ENCODE measurements at regions not wholly inside any gene's neighbourhood (a gene's known extent, or its start where the extent isn't known, plus 50 kb on each side); places are given as distances from the start of the nearest gene placed in this dataset.

GRCh38 chr13:44096901-44097300 lies 217.2 kb downstream of the LACC1 start:
- no peak for DNase-seq (ENCODE audit: low spot score)

DNA sequence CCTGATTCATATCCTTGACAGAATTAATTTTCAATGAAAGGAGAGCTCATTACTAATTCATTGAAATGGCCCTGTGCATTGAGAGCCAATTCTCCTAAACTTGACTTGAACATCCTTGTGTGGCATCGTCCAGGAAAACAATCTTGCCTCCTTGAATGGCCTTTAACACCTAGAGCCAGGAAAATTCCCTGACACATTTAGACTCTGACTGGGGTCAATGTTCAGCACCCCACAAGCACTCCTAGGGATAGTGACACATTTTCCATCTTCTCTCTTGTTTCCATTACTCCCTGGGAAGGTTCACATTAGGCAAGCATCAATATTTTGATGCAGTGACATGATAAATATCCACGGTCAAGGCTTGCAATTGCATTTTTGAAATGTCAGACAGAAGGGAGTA lies 218.9 kb downstream of the LACC1 start:
- DNase-seq (ENCODE audit: low spot score), result no peak

- no peak for DNase-seq (ENCODE audit: low spot score)
Observed at GRCh38 chr13:44101347-44102083, 221.8 kb downstream of the LACC1 start.

DNA sequence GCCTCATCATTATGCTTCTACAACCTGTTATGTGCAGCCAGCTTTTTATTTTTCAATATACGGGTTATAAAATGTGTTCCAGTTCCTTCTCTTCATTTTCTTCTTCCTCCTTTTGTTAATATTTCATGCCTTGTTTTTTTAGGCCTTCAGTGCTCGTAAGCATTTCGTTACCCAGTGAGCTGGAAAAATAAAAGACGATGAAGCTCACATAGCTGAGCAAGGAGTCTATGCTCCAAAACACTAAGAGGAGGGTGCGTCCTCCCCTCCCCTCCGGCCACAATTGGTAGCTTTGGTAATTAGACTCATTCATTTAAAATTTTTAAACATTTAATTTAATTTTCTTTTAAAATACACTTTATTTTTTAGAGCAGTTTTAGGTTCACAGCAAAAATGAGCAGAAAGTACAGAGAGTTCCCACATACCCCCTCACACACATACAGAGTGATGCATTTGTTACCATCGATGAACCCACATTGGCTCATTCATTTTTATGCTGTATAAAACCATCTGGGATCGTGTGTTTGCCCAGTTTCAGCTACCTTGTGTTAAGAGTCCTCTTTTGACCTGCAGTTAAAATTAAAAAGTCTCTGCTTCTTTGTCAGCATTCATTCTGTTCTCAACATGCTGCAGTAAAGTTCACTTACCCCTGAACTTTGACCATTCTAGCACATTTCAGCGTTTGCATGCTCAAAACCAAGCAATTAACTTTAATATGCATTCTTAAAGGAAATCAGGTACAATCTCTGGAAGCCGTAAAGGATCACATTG lies 223.9 kb downstream of the LACC1 start:
- DNase-seq (ENCODE audit: low spot score), result peak; percentile 50

GRCh38 chr13:44104197-44104490 lies 224.4 kb downstream of the LACC1 start:
- DNase-seq (ENCODE audit: low spot score), result peak; percentile 64

DNA sequence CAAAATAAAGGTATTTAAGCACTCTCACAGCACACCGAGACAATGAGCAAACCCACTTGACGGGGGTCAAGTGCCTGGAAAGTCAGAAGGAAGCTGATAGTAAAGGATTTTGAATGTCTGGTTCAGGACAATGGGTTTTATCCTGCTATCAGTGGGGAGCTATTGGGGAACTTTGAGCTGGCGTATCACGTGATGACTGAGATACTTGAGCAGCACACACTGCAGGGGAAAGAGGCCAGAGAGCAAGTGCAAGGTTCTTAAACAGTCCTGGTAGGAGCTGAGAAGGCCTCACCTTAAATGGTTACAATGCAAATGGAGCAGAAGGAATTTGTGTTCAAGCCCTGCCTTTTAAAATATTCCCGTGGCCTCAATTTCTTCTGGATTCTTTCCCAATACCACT lies 225.3 kb downstream of the LACC1 start:
- DNase-seq (ENCODE audit: low spot score), result no peak

DNA sequence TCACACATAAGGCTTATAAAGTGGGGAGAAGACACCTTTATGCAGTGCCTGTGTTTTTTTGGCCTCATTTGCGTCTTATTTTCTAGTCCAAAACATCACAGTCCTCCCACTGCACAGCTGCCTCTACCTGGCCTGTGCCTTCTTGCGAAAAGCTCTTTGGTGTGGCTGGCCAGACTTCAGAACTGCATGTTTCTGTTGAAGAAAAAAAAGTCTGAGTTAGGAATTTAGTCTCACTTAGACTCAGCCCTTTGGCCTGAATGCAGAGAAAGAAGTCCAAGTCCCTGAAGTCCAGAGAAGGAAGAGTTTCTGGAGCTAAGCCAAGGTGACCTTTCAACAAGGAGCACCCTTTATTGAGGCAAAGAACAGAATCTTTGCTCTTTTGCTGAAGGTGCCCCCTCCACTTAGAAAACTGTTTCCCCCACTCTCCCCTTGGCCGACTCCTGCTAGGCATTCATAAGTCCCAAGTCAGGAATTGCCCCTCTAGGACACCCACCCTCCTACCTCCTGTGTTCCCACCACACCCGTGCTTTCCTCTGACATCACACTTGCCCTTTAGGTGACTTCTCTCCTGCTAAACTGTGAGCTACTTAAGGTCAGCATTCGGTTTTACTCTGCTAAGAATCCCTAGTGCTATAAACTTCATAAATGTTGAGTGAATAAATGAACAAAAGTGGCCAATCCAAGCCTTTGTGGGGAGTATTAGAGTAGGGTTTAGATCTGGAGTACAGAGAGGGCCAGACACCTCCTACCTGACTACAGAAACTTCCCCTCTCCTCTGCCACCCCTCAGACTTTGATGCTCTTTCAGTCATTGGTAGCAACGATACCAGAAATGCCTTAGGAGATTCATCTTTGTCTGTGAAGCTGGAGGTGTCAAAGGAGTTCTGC lies 226.8 kb downstream of the LACC1 start:
- DNase-seq (ENCODE audit: low spot score), result no peak

GRCh38 chr13:44107357-44108121 lies 227.8 kb downstream of the LACC1 start:
- DNase-seq (ENCODE audit: low spot score), result no peak

- DNase-seq (ENCODE audit: low spot score), result no peak
Observed at GRCh38 chr13:44108331-44108858, 228.7 kb downstream of the LACC1 start.

GRCh38 chr13:44110091-44110621 lies 230.5 kb downstream of the LACC1 start:
- peak; percentile 48 for DNase-seq (ENCODE audit: low spot score)

DNA sequence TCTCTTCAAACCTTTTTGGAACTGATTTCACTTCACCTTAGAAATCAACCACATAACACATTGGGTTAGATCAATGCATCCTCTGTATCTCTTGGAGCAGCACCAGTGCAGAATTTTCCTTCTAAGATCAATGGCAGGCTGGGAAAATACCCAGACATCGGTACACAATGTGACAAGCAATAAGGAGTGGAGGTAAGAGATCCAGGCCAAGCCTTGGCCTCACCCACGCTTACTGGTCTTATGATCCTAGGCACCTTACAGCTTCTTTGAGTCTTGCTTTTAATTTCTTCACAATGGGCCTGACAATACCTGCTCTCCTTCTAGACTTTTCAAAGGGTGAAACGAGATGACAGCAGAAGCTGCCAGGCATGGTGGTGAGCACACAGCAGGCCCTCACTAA lies 232.0 kb downstream of the LACC1 start:
- no peak for DNase-seq (ENCODE audit: low spot score)

DNA sequence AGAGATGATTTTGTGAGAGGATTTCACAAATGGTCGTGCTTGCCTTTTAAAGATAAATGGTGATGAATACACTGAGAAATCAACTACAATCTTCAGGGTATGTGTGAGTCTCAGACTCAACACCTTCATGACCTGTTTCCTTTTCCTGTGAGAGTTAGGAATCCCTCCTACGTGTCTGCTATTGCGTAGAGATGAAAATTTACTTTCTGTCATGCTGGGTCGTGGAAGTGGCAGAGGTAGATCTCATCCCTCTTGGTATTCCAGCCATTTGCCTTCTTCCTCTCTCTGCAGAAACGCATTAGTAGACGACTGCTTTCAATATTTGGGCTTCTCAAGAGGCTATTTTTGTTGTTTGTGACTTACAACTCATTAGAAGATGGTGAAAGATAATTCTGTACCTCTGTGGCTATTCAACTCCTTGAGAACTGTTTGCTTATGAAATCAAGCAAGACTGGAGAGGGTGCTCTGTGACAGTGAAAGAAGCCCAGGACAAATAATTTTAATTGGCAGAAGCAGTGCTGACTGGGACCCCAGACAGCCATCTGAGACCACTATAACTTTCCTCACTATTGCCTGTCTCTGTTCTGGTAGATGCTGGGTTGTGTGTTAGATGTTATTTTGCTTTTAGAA lies 233.1 kb downstream of the LACC1 start:
- no peak for DNase-seq (ENCODE audit: low spot score)

DNA sequence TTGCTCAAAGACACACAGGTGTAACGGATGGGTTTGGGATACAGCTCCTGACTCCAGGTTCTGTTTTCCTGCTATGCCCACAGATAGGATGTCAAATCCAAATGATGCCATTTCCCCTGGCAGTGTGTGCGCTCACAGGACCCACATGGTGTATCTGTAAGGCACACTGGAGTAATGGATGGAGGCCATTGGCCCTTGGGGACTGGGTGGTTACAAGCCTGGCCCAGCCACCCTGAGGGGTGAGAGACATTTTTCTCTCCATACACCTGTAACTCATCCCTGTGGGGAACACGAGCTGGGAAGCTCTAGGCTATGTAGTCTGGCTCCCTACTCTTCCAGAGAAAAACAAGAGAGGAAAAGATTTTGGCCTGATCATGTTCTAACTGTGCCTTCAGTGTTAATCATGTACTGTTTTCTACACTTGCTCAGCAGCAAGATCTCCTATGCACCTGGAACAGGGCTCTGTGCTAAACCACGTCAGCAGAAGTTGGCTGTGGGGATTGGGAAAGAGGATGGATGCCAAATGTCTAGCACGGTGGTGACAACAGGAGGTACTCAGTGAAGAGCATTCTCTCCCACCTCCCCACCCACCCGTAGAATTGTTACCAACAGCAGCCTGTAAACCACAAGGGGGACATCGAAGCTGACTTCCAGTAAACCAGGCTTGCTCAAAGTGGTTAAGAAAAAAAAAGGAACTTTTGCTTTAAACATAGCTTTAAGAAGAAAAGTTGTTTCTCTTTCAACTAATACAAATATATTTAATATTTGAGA lies 237.0 kb downstream of the LACC1 start:
- no peak for DNase-seq (ENCODE audit: low spot score)

- no peak for DNase-seq (ENCODE audit: low spot score)
Observed at GRCh38 chr13:44117351-44117750, 237.6 kb downstream of the LACC1 start.

- DNase-seq (ENCODE audit: low spot score), result no peak
Observed at GRCh38 chr13:44117816-44118215, 238.1 kb downstream of the LACC1 start.

GRCh38 chr13:44118881-44119280 lies 239.2 kb downstream of the LACC1 start:
- no peak for DNase-seq (ENCODE audit: low spot score)

GRCh38 chr13:44120043-44120442 lies 240.3 kb downstream of the LACC1 start:
- DNase-seq (ENCODE audit: low spot score), result no peak

DNA sequence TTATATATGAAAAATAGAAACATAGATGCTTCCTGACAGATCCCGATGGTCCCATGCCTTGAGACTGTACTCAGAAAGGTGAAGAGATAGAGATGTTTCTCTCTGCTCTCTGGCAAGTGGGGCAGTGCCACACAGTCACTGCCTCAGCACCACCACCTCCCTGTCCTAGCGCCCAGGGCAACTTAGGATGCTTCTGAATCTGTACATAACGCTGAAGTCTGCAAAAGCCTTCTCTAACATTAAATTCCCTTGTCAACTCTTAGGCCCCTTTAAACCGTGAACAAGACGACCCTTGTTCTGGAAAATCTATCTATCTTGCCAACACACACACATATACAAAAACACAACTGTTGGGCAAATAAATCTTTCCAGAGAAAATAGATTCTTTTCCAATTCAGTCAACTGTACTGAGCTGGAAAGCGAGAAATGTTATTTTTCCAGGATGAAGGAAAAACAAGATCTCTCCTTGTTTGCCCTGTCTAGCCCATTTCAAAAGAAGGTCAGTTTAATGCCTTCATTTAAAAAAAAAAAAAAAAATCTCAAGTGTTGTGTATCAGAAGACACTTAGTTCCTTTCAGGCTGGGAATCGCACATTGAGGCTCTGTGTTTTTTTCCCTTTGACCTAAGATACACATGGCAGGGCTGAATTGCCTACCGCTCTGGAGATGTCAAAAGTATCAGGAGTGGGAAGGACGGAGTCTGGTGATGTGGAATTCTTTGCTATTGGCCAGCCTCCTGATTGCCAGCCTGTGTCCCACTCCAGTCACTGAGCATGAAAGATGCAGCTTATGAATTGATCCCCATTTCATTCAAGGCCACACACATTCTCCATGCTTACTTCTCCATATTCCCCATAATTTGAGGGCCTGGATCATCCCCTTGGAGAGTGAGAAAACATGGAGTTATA lies 241.4 kb downstream of the LACC1 start:
- DNase-seq (ENCODE audit: low spot score), result no peak

- no peak for DNase-seq (ENCODE audit: low spot score)
Observed at GRCh38 chr13:44124352-44124751, 244.6 kb downstream of the LACC1 start.

Measured in cerebellar cortex (tissue), 1 donor.